ENCODE measurements at regions not wholly inside any gene's neighbourhood (a gene's known extent, or its start where the extent isn't known, plus 50 kb on each side); places are given as distances from the start of the nearest gene placed in this dataset.
"Not testable (repeated sequence)": the region's sequence is repeated elsewhere in the genome, so short reads cannot be mapped to it uniquely, and the experiment has no call there.

DNA sequence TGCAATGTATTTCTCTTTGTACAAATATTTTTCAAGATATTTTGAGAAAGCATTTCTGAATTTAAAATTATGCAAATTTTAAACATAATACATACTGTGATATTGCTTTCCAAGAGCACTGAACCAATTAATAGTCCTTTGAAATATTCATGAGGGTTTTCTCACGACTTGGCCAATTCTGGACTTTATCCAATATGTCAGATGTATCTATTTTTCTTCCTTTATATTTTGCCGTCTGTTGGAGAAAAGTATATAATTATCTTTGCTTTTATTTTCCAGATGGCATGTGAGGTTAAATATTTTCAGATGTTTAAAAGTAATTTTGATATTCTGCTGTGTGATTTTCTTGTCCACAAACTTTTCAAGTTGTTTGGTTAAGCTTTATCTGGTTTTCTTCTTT, 378.9 kb downstream of the SLCO4C1 start:
- no peak for DNase-seq

GRCh38 chr5:101915554-101915953, 380.5 kb downstream of the SLCO4C1 start:
- DNase-seq: no peak

DNA sequence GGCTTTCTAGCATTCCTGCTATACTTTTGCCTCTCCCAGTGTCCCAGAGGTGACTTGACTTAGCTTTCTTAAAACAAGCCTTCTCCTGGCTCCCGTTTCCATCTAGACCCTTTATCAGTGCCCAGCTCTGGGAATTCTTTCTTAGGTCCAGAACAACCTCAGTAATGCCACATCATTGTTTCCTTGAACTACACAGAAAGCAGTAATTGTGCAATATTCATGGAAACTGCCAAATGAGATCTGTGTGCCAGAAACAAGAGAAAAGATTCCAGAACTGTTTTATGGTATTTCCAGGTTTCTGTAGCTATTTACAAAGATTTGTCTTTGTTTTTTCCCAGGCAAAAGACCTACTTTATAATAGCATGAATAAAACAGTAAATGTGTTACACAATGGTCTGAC, 391.3 kb downstream of the SLCO4C1 start:
- no peak for DNase-seq

DNA sequence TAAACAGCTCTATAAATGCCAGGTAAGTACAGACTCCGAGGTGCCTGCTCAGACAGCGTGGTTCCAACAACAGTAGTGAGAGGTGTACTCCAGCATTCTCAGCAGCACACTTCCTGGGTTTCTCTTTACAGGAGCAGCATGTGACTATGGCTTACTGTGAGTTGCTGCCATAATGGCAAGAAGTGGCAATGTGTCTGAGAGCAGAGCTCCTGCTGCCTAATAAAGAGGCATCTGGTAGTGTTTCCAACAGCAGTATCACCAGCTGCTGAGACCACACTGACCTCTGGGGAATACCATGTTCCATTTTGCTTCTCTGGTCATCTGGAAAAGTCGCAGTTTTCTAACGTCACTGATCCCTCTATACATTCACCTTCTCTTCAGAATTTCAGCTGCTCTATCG, 398.2 kb downstream of the SLCO4C1 start:
- no peak for DNase-seq

GRCh38 chr5:101894985-101895384, 401.1 kb downstream of the SLCO4C1 start:
- no peak for DNase-seq

DNA sequence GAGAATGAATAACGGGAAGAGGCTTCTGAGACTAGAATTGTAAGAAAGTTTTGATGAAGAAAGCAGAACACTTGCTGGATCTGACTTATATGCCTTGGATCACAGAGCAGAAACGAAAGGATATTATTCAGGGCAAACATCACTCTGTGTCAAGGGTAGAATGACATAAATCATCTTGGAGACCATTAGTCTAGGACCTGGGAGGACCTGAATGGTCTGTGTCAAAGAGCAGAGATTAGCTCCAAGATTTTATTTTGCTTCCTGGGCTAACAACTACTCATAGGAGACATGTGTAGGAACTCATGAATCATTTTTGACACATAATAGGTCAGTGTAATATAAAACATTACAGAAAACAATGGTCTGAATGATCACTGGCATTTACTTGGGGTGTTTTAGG, 417.9 kb downstream of the SLCO4C1 start:
- DNase-seq: no peak

DNA sequence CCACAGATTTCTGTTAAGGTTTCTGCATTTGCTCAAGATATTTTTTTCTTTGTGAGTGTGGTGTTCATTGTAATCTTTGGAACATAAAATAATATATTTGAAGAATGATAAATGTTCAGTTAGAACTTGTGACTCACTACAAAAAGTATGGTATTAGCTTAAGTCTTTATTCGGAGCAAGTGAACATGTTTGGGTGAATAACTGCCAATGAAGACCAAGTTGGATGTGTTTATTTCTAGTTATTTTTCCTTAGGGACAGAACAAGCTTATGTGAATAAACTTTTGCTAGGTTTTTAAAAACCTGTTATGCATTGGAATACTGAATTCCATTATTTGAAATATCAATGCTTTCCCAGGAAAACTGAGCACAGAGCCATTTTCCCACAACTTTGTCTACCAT, 418.6 kb downstream of the SLCO4C1 start:
- no peak for DNase-seq

DNA sequence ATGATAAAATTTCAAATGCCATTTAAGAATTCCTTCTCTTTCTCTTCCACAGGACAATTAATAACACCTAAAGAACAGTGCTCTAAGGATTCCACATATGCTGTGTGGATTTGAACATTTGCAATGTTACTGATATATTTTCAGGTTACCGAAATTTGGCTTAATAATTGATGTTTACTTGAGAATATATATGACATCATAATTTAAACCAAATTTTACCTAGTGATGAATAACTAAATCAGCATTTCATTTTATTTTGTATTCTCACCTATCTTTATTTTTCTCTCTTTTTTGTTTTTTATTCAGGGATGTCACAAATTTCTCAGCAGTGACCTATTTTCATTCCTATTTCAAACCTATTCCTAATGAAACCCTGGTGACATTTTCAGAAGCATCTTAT, 429.6 kb downstream of the SLCO4C1 start:
- no peak for DNase-seq

DNA sequence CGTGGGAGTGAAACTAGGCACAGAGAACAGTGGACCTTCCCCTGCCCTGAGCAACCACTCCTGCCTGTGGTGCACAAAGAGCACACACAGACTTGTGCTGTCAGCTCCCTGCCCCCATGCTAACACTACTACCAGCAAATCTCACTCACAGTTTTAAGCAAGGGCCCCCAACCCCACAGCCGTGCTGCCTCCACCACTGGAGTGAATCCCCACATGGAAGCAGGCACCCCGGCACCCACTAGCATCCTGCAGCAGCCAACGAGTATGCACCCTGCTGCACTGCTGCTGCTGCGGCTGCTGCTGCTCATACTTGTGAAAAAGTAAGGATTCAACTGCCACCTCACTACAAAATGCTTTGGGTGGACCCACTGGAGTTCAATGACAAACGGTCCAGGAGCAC, 435.5 kb downstream of the SLCO4C1 start:
- no peak for DNase-seq

GRCh38 chr5:101860145-101860544, 435.9 kb downstream of the SLCO4C1 start:
- DNase-seq: no peak

DNA sequence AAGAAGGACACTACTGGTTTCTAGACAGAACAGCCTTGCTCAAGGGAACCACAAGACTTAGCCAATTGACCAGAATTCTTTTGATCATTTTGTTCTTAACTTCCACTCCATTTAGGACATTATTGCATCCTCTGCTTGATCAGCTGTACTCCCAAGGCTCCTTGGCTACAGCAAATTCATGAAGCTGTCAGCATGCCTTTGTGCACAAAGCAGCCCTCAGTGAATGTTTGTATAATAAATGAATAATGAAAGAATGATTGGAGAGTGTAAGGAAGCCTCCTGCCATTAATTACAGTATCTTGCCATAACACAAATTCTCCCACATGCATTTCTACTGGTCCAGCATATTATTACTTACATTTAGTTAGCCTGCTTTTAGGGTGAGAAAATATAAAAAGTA, 449.6 kb downstream of the SLCO4C1 start:
- DNase-seq: no peak

- no peak for DNase-seq
These were observed 453.0 kb downstream of the SLCO4C1 start for GRCh38 chr5:101843055-101843454.

DNA sequence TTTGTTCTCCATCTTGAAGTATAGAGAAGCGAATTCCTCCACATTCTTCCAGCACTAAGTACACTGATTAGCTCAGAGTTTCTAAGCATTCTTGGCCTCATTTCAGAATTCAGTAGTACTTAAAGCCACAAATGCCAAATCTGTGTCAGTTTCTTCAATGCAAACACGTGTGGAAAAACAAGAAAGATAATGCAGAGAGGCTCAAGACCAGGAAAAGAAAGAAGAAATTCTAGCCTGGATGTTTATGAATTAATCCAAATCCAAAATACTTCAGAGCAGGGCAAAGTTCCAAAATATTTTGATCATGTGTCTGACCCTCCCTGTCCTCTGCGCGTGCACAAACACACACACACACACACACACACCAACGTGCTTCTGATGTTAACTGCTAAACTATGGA, 457.6 kb downstream of the SLCO4C1 start:
- no peak for DNase-seq

DNA sequence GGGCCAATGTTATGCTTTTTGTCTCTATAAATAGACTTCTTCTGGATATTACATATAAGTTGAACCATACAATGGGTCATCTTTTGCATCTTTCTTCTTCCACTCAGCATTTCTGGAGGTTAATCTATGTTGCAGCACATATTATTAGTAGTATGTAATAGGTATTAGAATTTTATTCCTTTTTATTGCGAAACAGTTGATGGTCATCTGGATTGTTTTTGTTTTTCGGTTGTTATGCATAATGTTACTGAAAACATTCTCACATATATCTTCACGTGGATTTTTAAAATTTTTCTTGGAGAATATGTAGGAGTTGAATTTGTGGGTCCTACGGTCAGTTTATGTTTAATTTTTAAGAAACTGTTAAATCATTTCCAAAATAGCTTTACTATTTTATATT, 466.8 kb downstream of the SLCO4C1 start:
- no peak for DNase-seq

DNA sequence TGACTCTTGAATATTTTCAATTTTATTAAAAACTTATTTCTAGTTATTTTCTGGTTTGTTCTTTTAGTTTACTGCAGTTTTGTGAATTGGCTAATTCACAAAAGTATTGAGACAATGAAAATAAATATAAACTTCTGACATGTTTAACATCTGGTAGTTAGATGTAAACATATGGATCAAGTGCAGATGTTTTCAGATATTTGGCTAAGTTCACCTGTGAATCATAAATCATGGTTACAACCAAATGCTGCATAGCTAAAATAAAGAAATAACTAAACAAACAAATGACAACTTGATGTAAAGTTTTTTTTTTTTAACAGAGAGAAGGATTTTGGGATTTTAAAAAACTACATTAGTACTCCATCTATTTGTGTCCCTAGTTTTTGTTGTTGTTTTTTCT, 484.6 kb downstream of the SLCO4C1 start:
- DNase-seq: no peak

GRCh38 chr5:101806410-101806809, 489.7 kb downstream of the SLCO4C1 start:
- no peak for DNase-seq

DNA sequence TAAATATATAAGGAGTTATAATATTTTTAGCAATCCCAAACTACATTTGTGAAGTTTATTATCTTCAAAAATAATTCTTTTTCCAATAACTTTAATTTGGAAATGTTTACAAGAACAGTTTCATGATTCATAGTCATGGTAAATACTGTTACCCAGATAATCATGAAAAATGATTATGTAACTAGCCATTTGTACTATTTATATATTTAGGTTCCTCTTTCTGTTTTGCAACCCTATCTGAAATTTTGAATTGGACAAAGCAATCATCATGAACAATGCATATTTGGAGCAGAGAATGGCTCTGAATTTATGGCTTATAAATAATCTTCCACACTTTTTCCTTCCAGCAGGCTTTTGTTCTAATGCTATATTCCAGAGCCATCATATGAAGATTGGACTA, 499.7 kb downstream of the SLCO4C1 start:
- DNase-seq: no peak

DNA sequence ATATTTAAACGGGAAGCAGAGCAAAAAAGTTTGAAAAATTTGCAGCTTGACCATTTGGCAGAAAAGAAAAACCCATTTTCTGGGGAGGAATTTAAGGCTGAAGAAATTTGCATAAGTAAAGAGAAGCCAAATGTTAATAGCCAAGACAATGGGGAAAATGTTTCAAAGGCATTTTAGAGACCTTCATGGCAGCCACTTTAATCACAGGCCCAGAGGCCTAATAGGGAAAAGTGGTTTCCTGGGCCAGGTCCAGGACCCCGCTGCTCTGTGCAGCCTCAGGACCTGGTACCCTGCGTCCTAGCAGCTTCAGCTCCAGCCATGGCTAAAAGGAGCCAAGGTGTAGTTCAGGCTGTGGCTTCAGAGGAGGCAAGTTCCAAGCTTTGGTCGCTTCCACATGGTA, 507.3 kb downstream of the SLCO4C1 start:
- DNase-seq: no peak

DNA sequence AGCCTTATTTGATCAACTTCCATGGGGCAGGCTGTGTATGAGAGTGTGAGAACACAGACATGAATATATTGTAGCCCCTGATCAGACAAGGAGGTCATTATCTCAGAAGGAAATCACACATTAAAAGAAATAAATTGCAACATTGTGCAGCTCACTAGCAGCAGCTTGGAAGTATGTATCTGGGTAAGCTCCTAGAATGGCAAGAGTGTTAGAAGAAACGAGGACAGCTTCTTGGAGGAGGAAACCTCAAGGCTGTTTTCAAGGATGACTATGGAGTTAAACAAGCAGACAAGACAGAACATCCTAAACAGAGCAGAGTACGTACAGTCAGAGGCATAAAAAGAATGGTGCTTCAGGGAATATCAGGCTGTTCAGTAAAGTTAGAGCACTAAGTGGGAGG, 511.0 kb downstream of the SLCO4C1 start:
- DNase-seq: no peak

DNA sequence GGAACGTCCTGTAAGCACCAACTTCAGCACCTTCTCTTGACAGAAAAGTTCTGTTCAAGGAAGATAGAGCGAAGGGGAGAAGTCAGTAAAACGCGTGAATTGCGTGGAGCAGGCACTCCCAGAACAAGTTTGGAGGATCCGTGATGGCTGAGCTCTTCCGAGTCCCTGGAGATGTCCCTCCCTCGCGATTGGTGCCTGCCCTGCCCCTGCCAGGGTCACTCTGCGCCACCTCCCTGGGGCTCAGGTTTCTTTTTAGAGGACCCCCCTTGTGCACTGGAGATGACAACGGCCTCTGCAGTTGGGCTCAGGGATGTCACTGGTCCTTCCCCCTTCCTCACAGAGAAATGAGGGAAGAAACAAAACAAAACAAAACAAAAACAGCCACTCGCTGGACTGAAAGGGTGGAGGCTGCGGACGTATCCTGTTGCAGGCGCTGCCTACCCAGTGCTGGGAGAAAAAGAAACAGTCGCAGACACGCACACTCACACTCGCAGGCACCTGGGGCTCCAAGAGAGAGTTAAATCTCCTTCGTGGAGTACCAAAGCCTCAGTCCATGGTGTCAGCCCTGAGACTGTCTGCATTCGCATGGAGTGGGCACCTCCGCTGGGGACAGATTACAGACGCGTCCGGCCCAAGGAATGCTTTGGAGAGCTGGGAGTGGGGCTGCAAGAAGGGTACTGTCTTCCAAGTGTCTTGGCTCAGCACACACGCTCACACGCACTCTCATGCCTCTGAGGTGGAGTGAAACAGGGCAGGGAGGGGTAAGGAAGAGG, 512.7 kb downstream of the SLCO4C1 start:
- no peak for DNase-seq

DNA sequence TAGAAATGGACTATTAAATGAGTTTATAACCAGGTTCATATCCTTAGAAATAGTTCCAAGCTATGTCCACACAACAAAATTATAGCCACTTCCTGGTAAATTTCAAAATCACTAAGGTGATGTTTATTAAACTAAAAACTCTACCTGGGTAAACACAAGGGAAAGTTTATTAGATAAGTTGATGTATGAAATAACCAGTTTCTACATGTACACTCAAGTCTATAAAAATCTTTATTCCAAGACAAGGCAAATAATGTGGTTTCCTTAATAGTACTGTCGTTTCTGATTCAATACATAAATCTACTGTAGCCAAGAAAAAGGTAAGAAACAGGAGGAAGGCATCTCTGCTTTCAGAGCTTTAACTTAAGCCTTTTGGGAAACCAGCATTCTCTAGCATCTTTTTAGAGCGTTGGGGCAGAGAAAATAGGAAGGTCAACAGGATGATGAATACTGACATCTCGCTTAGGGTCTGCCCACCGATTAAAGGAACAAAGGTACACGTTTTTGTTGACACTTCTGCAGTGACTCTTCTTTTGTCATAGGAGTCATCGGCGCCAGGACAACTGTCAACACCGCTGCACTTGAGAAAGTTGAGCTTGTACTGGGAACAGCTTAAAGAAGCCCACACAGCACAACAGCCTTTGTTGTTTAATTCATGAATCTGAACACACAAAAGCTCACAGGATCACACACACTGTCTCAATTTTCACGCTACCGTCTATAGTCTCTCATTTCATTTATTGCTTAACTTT, 513.6 kb downstream of the SLCO4C1 start:
- no peak for DNase-seq

- no peak for DNase-seq
These were observed 545.0 kb downstream of the SLCO4C1 start for GRCh38 chr5:101751105-101751504.

DNA sequence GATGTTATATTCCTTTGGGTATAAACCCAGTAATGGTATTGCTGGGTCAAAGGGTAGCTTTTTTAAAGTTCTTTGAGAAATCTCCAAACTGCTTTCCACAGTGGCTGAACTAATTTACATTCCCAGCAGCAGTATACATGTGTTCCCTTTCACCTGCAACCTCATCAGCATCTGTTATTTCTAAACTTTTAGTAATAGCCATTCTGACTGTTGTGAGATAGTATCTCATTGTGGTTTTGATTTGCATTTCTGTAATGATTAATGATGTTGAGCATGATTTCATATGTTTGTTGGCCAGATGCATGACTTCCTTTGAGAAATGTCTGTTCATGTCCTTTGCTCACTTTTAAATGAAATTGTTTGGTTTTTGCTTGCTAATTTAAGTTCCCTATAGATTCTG, 553.1 kb downstream of the SLCO4C1 start:
- not testable (repeated sequence) for DNase-seq

DNA sequence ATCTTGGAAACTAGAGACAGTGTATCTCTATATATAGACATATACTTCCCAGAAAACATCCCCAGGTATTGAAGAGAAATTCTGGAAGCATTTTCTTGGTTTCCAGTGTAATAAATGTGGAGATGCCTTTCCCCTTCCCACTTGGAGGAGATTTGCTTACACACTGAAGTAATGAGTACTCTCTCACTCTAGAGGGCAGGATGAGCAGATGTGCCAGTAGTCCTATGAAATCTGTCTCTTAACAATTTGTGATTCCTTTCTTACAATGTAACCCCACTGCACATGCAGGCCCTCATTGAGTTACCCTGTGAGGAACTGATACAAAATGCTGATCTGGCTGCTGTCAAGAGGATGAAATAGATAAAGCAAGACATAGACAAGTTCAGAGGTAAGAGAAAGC, 567.2 kb downstream of the SLCO4C1 start:
- DNase-seq: no peak

- no peak for DNase-seq
These were observed 574.5 kb downstream of the SLCO4C1 start for GRCh38 chr5:101721543-101721942.

Measured in CD4-positive, alpha-beta T cell treated with Interleukin-10 for 1 hour (primary cell).